DMS53 treated with DMSO at 0.1 percent for 48 hours (cell line): ENCODE measurements at regions not wholly inside any gene's neighbourhood (a gene's known extent, or its start where the extent isn't known, plus 50 kb on each side); places are given as distances from the start of the nearest gene placed in this dataset.

Experiments used
- DNase-seq: peaks from one replicate; lab custom pipeline; 2025; ENCODE audit not compliant: unreplicated experiment; lab: John Stamatoyannopoulos, UW

DNA sequence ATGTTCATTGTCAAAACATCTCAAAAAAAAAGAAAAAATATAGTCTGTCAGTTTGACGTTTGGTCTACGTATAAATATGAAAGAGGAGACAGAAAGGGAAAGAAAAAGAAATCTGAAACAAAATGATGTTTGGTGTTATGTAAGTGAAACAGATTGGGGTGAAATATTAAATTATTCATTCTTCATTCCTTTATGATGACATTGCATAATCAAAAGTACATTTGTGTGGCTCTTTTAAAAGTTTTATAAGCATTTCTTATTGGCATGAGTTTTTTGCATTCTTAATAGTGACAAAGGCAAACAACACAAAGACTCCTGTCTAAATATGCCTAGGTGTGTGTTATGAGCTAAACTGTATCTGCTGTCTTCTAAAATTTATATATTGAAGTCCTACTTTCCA is 232.6 kb downstream of the EFNB2 start:
- DNase-seq = no peak

DNA sequence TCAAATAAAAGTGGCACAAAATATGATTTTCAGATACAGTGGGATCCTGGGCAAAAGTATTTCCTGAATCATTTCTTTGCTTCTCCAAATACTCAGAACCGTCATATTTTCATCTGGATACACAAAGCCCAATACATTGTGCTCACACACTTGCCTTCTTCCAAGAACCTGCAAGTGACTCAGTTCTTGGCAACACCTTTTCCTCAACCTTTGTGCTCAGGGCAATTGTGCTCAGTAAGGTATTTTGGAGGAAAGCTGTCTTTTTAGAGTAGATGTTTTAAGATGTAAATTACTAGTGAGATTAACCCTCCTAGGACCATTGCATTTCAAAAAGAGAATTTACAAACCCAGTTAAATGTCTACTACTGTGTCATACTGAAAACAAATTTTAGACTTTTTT is 233.5 kb downstream of the EFNB2 start:
- no peak for DNase-seq

DNA sequence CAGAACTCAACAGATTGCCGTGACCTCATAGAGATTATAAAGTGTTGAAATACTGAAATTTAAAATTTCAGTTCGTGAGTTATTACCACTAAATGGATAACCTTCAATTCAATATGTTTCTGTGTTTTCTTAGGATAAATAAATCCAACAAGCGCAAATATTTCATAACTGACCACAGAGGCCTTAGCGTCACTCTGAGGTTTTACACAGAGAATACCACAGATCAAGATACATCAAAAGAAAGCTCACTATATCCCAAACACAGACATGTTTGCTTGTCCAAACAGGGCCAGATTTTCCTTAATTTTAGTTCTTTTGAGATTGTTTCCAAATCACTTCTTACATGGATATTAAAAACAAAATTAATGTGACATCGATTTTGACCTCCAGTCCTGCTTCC is 235.8 kb downstream of the EFNB2 start:
- no peak for DNase-seq

DNA sequence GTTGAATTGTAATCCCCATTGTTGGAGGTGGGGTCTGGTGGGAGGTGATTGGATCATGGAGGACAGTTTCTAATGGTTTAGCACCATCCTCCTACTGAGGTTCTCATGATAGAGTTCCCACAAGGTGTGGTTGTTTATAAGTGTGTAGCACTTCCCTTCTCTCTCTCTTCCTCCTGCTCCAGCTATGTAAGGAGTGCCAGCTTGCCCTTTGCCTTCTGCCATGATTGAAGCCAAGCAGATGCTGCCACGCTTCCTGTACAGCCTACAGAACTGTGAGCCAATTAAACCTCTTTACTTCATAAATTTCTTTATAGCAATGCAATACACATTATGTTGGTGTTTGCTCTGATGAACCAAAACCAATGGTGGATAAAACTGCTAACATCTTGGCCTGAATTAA is 238.2 kb downstream of the EFNB2 start:
- no peak for DNase-seq

DNA sequence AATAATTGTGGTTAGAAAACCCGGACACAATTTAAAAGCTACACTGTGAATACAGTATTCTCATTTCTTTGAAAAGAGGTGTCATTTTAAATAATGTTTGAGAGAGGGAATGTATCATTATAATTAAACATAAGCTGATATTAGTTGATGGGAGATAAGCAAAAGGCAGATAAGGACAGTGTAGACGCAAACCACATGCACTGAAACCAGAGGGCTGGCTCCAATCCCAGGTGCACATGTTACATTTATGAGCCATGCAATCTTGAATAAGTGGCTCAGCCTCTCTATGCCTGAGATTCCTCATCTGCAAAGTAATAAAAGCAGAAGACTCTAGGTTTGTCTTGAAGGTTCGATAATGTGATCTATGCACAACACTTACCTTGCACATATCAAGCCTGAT is 238.7 kb downstream of the EFNB2 start:
- no peak for DNase-seq

DNA sequence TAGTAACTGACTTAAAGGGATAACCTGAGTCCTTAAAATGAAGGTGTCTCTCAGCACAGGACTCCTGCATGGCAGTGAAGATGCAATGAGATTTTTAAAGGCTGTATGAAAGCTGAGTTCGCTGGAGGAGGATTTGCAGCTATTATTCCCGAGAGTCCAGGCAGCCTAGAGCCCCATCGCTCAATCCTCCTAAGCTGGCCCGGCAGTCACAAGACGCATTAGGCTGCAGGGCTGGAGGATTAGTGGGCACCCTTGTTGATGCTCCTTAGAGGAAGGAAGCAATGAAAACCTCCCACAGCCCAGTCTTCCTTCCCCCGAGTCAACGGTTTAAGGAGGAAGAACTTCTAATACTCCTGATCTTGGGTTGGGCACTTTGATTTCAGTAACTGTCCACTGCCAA is 239.5 kb downstream of the EFNB2 start:
- no peak for DNase-seq

DNA sequence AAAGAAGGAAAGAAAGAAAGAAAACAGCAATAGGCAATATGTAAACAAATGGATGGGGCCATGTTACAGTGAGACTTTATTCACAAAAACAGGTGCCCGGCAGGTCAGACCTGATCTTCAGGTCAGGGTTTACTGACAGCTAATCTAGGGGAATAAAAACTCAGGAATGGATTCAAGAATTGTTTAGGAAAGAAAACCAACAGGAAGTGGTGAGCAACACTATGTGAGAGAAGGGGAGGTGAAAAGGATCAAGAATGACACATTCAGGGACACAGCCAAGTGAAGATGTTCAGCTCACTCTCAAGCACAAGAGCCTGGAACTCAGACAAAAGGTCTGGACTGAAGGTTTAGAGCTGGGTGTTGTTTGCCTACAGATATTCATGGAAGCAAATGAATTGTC is 244.5 kb downstream of the EFNB2 start:
- peak; percentile 1 for DNase-seq

- DNase-seq = no peak
Observed at GRCh38 chr13:106287351-106287750, 248.1 kb downstream of the EFNB2 start.

DNA sequence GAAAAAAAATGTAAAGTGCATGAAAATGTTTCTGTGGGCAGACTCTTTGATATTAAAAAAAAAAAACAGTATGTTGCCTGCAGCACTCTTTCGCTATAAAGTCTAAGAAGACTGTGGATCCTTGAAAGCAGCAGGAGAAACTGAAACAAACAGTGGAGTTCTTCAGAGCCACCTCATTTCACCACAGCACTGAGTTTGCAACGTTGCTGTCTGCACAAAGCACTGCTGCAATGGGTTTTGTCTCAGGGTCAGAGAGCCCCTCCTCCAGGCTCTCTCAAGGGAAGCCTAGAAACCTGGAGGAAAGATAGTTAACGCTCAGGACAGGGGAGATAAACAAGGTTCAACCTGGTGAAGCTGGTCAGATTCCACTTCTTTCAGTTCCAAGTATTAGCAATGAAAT is 248.7 kb downstream of the EFNB2 start:
- no peak for DNase-seq

- DNase-seq = no peak
Observed at GRCh38 chr13:106284358-106284757, 251.1 kb downstream of the EFNB2 start.

- DNase-seq = no peak
Observed at GRCh38 chr13:106281426-106281825, 254.0 kb downstream of the EFNB2 start.

GRCh38 chr13:106277484-106278154 is 257.8 kb downstream of the EFNB2 start:
- DNase-seq = no peak

DNA sequence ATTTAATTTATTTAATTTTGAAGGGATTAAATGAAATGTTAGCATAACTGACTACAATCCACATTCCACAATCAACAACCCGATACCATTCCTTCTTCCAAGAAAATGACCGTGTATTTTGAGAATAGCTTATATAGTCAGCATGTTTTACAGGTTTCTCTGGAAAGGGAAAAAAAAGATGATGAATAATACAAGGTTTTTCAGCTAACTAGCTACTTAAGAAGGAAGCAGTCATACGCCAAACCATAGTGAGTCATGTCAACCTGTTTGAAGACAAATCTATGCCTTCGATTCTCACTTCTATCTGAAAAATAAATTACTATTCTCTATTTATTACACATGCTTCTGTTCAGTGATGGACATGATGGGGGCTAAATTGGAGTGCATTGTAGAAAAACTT is 258.6 kb downstream of the EFNB2 start:
- no peak for DNase-seq

- DNase-seq = no peak
Observed at GRCh38 chr13:106275446-106276032, 259.9 kb downstream of the EFNB2 start.

DNA sequence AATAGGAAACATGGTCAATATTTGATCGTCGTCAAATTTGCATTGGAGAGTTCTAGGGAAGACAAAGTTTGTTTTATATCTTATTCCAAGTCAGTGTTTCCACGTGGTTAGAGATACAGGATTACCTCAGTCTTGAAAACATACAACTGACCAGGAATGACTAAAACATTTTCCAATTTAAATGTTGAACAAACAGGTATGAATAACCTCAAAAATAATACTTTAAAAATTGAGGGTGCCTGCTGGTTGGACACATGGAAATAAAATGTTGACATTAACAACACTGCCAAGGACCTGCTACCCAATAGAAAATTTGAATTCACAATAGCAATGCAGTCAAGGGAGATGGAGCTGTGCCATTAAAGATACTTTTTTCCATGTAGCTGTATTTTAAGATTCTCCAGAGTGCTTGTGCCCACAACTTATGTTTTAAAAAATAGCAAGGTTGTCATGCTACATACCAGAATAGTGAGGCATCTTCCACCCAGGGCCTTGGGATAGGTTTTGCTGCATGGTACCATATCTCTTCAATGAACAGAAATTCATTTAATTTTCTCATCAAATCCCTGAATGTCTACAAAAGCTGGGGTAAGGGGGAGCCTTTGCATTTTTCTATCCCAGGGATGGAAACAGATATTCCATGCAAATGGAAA is 260.8 kb downstream of the EFNB2 start:
- no peak for DNase-seq

DNA sequence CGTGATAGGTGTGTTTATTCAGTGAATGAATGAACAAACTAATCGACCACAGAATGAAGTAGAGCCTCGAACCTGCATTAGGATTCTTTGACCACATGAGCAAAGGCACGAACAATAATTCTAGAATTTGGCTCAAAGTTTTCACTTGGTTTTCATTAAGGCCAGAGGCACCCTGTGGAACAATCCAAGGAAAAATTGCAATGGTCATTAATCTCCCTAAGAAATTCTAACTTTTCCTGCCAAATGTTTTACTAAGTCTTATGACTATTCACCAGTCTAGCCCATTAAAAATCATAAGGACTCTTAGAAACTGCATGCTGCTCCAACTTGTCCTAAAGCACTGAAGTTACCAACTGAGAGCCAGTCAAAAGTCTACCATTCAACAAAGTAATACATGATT is 271.7 kb downstream of the EFNB2 start:
- no peak for DNase-seq

DNA sequence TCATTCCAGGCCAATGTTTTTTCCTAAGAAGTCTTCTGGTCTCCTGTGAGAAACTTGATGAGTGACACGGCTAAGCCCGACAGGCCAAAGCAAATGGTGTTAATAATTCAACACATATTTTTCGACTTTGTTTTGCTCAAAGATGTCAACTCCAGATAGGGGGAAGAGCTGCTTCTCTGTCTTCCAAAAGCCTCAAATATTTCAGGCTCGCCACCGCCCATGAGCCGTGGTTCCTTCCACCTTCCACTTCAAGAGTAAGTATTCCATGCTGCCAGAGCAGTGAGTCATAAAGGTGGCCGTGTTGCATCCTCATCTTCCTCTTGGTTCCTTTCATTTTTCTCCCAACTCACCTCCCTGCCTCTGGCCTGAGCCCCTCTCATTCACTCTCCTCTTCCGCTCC is 272.6 kb downstream of the EFNB2 start:
- DNase-seq = no peak

DNA sequence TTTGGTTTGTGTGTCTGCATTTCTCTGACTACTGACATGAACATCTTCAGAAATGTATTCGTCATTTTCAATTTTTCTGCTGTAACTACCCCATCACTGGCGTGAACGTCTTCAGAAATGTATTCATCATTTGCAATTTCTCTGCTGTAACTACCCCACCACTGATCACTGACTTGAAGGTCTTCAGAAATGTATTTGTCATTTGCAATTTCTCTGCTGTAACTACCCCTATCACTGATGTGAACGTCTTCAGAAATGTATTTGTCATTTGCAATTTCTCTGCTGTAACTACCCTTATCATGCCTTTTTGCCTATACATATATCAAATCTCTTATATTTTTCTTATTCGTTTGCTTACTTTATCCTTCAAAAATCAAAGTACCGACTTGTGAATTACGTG is 274.0 kb downstream of the EFNB2 start:
- no peak for DNase-seq

- no peak for DNase-seq
Observed at GRCh38 chr13:106260352-106260751, 275.1 kb downstream of the EFNB2 start.

- no peak for DNase-seq
Observed at GRCh38 chr13:106259928-106260327, 275.5 kb downstream of the EFNB2 start.

DNA sequence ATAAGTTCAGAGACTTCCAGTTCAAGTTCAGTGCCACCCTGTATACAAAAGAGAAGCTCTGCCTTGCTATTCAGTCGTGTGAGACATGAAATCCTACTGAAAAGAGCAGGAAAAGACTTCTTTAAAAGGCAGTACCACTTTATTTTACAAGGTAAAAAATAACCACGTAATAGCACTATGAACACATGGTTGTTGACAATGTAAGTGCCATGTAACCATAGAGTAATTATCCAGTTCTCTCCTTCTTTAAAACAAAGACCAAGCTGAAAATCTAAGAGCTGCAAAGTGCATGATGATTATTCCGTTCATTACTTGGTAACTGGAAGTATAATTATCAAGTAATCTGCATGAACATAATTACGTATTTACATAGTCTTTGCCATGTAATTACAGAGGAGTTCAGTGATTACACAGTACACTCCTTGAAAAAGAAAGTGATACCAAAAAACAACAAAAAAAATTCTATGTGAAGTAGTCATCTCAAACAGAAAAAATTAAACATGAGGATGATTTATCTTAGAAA is 288.7 kb downstream of the EFNB2 start:
- DNase-seq = no peak

GRCh38 chr13:106246242-106246641 is 289.2 kb downstream of the EFNB2 start:
- no peak for DNase-seq
